ENCODE measurements at regions not wholly inside any gene's neighbourhood (a gene's known extent, or its start where the extent isn't known, plus 50 kb on each side); places are given as distances from the start of the nearest gene placed in this dataset.

DNA sequence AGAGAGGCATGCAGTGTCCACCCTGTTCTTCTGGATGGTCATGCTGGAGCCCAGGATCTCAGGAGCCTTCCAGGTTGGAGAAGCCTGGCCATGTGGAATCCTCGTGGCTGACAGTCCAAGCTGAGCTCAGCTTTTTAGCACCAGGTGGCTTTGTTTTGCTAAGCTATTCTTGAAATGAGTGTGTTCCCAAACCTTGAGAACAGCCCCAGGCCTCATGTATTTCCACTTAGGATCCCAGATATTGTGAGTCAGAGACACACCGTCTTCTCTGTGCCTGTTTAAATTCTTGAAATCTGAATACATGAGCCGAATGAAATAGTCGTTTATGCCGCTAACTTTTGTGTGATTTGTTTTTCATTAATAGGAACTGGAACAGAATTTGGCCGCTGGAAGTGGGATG lies 61.2 kb downstream of the IRX2 start:
- TF ChIP-seq, protein P1, sequence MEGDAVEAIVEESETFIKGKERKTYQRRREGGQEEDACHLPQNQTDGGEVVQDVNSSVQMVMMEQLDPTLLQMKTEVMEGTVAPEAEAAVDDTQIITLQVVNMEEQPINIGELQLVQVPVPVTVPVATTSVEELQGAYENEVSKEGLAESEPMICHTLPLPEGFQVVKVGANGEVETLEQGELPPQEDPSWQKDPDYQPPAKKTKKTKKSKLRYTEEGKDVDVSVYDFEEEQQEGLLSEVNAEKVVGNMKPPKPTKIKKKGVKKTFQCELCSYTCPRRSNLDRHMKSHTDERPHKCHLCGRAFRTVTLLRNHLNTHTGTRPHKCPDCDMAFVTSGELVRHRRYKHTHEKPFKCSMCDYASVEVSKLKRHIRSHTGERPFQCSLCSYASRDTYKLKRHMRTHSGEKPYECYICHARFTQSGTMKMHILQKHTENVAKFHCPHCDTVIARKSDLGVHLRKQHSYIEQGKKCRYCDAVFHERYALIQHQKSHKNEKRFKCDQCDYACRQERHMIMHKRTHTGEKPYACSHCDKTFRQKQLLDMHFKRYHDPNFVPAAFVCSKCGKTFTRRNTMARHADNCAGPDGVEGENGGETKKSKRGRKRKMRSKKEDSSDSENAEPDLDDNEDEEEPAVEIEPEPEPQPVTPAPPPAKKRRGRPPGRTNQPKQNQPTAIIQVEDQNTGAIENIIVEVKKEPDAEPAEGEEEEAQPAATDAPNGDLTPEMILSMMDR (IDR thresholded peaks at IDR 0.05; ENCODE audit: low read depth, low read length): no peak
- TF ChIP-seq EZH2phosphoT487 (IDR thresholded peaks at IDR 0.05; ENCODE audit: low read depth): no peak

All from OCI-LY3 (cell line).